H9 (cell line): ENCODE measurements at regions not wholly inside any gene's neighbourhood (a gene's known extent, or its start where the extent isn't known, plus 50 kb on each side); places are given as distances from the start of the nearest gene placed in this dataset.
A peak's percentile ranks its signal among the peaks of the same experiment; 100 is the strongest.

Source experiments
- DNase-seq: peaks from one replicate; pipeline ENCODE4 v3.0.0-alpha.2; 2017
- H2AFZ ChIP-seq: one replicate; pipeline ENCODE4 v1.6.1; 2013; ENCODE audit warnings: mild to moderate bottlenecking, low read length, control low read depth, moderate library complexity
- H2AK5ac ChIP-seq: 2 replicates; pipeline ENCODE4 v1.6.1; 2013; ENCODE audit warnings: low read length, control low read depth, mixed read lengths; ENCODE audit not compliant: insufficient read length
- H2BK120ac ChIP-seq: one replicate; pipeline ENCODE4 v1.6.1; 2013; ENCODE audit warnings: low read depth, mild to moderate bottlenecking, low read length, control low read depth, inconsistent platforms; ENCODE audit not compliant: poor library complexity, severe bottlenecking
- H2BK12ac ChIP-seq: 2 replicates; pipeline ENCODE4 v1.6.1; 2013; ENCODE audit warnings: low read length, control low read depth, mixed read lengths, low read depth; ENCODE audit not compliant: insufficient read length
- H2BK15ac ChIP-seq: 2 replicates; pipeline ENCODE4 v1.6.1; 2013; ENCODE audit warnings: low read depth, low read length, control low read depth
- H2BK20ac ChIP-seq: one replicate; pipeline ENCODE4 v1.6.1; 2013; ENCODE audit warnings: low read depth, mild to moderate bottlenecking, low read length, control low read depth, inconsistent platforms; ENCODE audit not compliant: poor library complexity, severe bottlenecking
- H2BK5ac ChIP-seq: 2 replicates; pipeline ENCODE4 v1.6.1; 2013; ENCODE audit warnings: low read length, control low read depth, mixed read lengths; ENCODE audit not compliant: insufficient read length
- H3K14ac ChIP-seq: 2 replicates; pipeline ENCODE4 v1.6.1; 2013; ENCODE audit warnings: low read length, control low read depth; ENCODE audit not compliant: insufficient read depth
- H3K18ac ChIP-seq: 2 replicates; pipeline ENCODE4 v1.6.1; 2013; ENCODE audit warnings: low read depth, mild to moderate bottlenecking, mixed read lengths, low read length, control low read depth; ENCODE audit not compliant: insufficient read length
- H3K23ac ChIP-seq: 2 replicates; pipeline ENCODE4 v1.6.1; 2013; ENCODE audit warnings: low read length, control low read depth, mixed read lengths, low read depth; ENCODE audit not compliant: insufficient read length
- H3K23me2 ChIP-seq: 2 replicates; pipeline ENCODE4 v1.6.1; 2013; ENCODE audit warnings: low read depth, mild to moderate bottlenecking, mixed read lengths, low read length, control low read depth; ENCODE audit not compliant: insufficient read length, poor library complexity, severe bottlenecking
- H3K27ac ChIP-seq: 2 replicates; pipeline ENCODE4 v1.5.1; 2013; ENCODE audit warnings: low read length, control low read depth, mixed read lengths, low read depth; ENCODE audit not compliant: insufficient read length
- H3K27me3 ChIP-seq: 2 replicates; pipeline ENCODE4 v1.6.1; 2013; ENCODE audit warnings: low read length, control low read depth, inconsistent platforms; ENCODE audit not compliant: insufficient read depth
- H3K4ac ChIP-seq: 2 replicates; pipeline ENCODE4 v1.6.1; 2013; ENCODE audit warnings: low read depth, mild to moderate bottlenecking, control low read depth, inconsistent platforms, low read length, moderate library complexity
- H3K4me1 ChIP-seq: 2 replicates; pipeline ENCODE4 v1.6.1; 2013; ENCODE audit warnings: low read length, control low read depth, inconsistent platforms; ENCODE audit not compliant: insufficient read depth
- H3K4me2 ChIP-seq: 2 replicates; pipeline ENCODE4 v1.6.1; 2013; ENCODE audit warnings: low read length, control low read depth, mixed read lengths; ENCODE audit not compliant: insufficient read length, insufficient read depth
- H3K56ac ChIP-seq: 2 replicates; pipeline ENCODE4 v1.6.1; 2013; ENCODE audit warnings: low read depth, mild to moderate bottlenecking, mixed read lengths, low read length, control low read depth; ENCODE audit not compliant: insufficient read length
- H3K79me1 ChIP-seq: 2 replicates; pipeline ENCODE4 v1.6.1; 2013; ENCODE audit warnings: low read depth, mild to moderate bottlenecking, moderate library complexity, low read length, control low read depth, inconsistent platforms; ENCODE audit not compliant: insufficient read depth, poor library complexity, severe bottlenecking
- H3K79me2 ChIP-seq: 2 replicates; pipeline ENCODE4 v1.6.1; 2013; ENCODE audit warnings: low read length, control low read depth, inconsistent platforms; ENCODE audit not compliant: insufficient read depth
- H3K9ac ChIP-seq: 2 replicates; pipeline ENCODE4 v1.6.1; 2013; ENCODE audit warnings: low read length, control low read depth, mixed read lengths; ENCODE audit not compliant: insufficient read length; ENCODE audit errors: extremely low read depth
- H3K9me3 ChIP-seq: one replicate; pipeline ENCODE4 v1.6.1; 2013; ENCODE audit warnings: low read depth, low read length, inconsistent platforms; ENCODE audit not compliant: control insufficient read depth
- H3T11ph ChIP-seq: one replicate; pipeline ENCODE4 v1.6.1; 2013; ENCODE audit warnings: mild to moderate bottlenecking, low read length, control low read depth, inconsistent platforms
- H4K20me1 ChIP-seq: one replicate; pipeline ENCODE4 v1.6.1; 2013; ENCODE audit not compliant: control insufficient read depth, insufficient read length, insufficient read depth
- H4K5ac ChIP-seq: 2 replicates; pipeline ENCODE4 v1.6.1; 2013; ENCODE audit warnings: low read depth, mild to moderate bottlenecking, mixed read lengths, low read length, control low read depth; ENCODE audit not compliant: insufficient read length
- H4K8ac ChIP-seq: replicated peaks from 2 replicates; pipeline ENCODE4 v1.6.1; 2013; ENCODE audit warnings: low read length, control low read depth, mixed read lengths, low read depth; ENCODE audit not compliant: insufficient read length
- H4K91ac ChIP-seq: 2 replicates; pipeline ENCODE4 v1.6.1; 2013; ENCODE audit warnings: low read depth, mild to moderate bottlenecking, moderate library complexity, mixed read lengths, low read length, control low read depth; ENCODE audit not compliant: insufficient read length
- H3K27ac Mint-ChIP-seq, 3 experiments: 2 replicates in 2 of 3; 3 replicates in 1 of 3; pipeline ENCODE4 v1.8.0; 2020 to 2021; ENCODE audit warnings: mixed read lengths in 3 of 3, mild to moderate bottlenecking in 1 of 3, moderate library complexity in 1 of 3
- H3K27me3 Mint-ChIP-seq: 2 replicates; pipeline ENCODE4 v1.8.0; 2021; ENCODE audit warnings: low read depth, mild to moderate bottlenecking, moderate library complexity, mixed read lengths
- H3K36me3 Mint-ChIP-seq, 3 experiments: 2 replicates in 2 of 3; 3 replicates in 1 of 3; pipeline ENCODE4 v1.8.0; 2020 to 2021; ENCODE audit warnings: low read depth in 3 of 3, mixed read lengths in 3 of 3; ENCODE audit not compliant: insufficient read depth in 1 of 3
- H3K4me1 Mint-ChIP-seq, 2 experiments: 2 replicates each; pipeline ENCODE4 v1.8.0; 2020; ENCODE audit warnings: mixed read lengths in 2 of 2
- H3K4me3 Mint-ChIP-seq, 2 experiments: 2 replicates in 1 of 2; 3 replicates in 1 of 2; pipeline ENCODE4 v1.8.0; 2020 to 2021; ENCODE audit warnings: mild to moderate bottlenecking in 2 of 2, mixed read lengths in 2 of 2, moderate library complexity in 1 of 2
- H3K9me3 Mint-ChIP-seq, 2 experiments: 2 replicates in 1 of 2; 3 replicates in 1 of 2; pipeline ENCODE4 v1.8.0; 2020; ENCODE audit warnings: mild to moderate bottlenecking in 2 of 2, mixed read lengths in 2 of 2, moderate library complexity in 1 of 2
- WGBS: extraction: QIAGEN DNeasy Blood & Tissue Kit; methylation state at CpG from one replicate; pipeline ENCODE4 v1.1.7; 2013; ENCODE audit warnings: missing lambda C conversion rate, low lambda C conversion rate, mixed read lengths; ENCODE audit not compliant: insufficient read length; ENCODE audit errors: extremely low coverage; 5-methylcytosine and 5-hydroxymethylcytosine counted together
- TF ChIP-seq, protein P1 (sequence below): fragments of 200-600 bp; sonication (generic); conservative IDR thresholded peaks from 3 replicates; pipeline ENCODE4 v1.8.0; 2021; ENCODE audit warnings: antibody characterized with exemption, mild to moderate bottlenecking

DNA sequence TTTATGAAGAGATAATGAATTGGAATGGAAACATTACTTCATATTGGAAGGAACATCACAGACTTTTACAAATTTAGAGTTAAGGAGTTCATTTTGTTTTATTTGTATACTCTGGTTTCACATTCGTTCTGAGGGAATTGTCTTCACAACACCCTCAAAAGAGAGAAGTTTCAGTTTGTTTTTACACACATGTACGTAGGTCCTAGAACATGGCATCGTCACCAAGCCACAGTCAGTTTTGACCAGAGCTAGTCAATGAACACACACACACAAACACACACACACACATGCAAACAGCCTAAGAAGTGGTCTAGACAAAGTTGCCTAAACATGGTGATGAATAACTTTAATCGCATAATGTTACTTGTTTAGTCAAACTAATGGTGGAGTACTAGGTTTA is 427.9 kb upstream of the BCHE start:
- no peaks in the 10 kb centered on the region for H3K79me1 ChIP-seq
- H3K56ac ChIP-seq: no peak overlapping the region
- Mint-ChIP-seq H3K27me3 (no peaks in the 10 kb centered on the region), H3K4me3 (no peak overlapping the region), H3K4me1 (no peaks in the 10 kb centered on the region), H3K9me3 (no peaks in the 10 kb centered on the region), H3K27ac (peak overlapping the region in 1 of 3 experiments; percentile 70; a peak in 1 of 7 replicates), H3K36me3 (no peaks in the 10 kb centered on the region)
- H3T11ph ChIP-seq: no peak overlapping the region
- TF ChIP-seq, protein P1, sequence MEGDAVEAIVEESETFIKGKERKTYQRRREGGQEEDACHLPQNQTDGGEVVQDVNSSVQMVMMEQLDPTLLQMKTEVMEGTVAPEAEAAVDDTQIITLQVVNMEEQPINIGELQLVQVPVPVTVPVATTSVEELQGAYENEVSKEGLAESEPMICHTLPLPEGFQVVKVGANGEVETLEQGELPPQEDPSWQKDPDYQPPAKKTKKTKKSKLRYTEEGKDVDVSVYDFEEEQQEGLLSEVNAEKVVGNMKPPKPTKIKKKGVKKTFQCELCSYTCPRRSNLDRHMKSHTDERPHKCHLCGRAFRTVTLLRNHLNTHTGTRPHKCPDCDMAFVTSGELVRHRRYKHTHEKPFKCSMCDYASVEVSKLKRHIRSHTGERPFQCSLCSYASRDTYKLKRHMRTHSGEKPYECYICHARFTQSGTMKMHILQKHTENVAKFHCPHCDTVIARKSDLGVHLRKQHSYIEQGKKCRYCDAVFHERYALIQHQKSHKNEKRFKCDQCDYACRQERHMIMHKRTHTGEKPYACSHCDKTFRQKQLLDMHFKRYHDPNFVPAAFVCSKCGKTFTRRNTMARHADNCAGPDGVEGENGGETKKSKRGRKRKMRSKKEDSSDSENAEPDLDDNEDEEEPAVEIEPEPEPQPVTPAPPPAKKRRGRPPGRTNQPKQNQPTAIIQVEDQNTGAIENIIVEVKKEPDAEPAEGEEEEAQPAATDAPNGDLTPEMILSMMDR: no peak
- no peak overlapping the region for H3K23ac ChIP-seq
- no peak overlapping the region for H2BK120ac ChIP-seq
- no peaks in the 10 kb centered on the region for H3K79me2 ChIP-seq
- no peaks in the 10 kb centered on the region for H3K27me3 ChIP-seq
- no peak overlapping the region for H2AFZ ChIP-seq
- H3K18ac ChIP-seq: no peak overlapping the region
- no peak overlapping the region for H4K5ac ChIP-seq
- no peak overlapping the region for H2BK15ac ChIP-seq
- H2BK12ac ChIP-seq: no peak overlapping the region
- H2BK20ac ChIP-seq: no peak overlapping the region
- H3K9ac ChIP-seq: no peak overlapping the region
- no peak overlapping the region for H3K4me2 ChIP-seq
- no peak overlapping the region for H3K4ac ChIP-seq
- no peak overlapping the region for H2BK5ac ChIP-seq
- no peaks in the 10 kb centered on the region for H3K9me3 ChIP-seq
- H4K20me1 ChIP-seq: no peaks in the 10 kb centered on the region
- H3K4me1 ChIP-seq: no peaks in the 10 kb centered on the region
- H2AK5ac ChIP-seq: no peak overlapping the region
- H4K8ac ChIP-seq: no peak overlapping the region
- H4K91ac ChIP-seq: no peak overlapping the region
- H3K14ac ChIP-seq: no peak overlapping the region
- WGBS: no CpG with 5 or more reads among the region's 4 CpGs
- DNase-seq: no peak
- H3K23me2 ChIP-seq: no peaks in the 10 kb centered on the region
- H3K27ac ChIP-seq: no peak overlapping the region
